NCI-H2227 (cell line): ENCODE measurements at regions not wholly inside any gene's neighbourhood (a gene's known extent, or its start where the extent isn't known, plus 50 kb on each side); places are given as distances from the start of the nearest gene placed in this dataset.

ENCODE experiments used
- DNase-seq: peaks from one replicate; lab custom pipeline; 2025; ENCODE audit not compliant: unreplicated experiment; lab: John Stamatoyannopoulos, UW

DNA sequence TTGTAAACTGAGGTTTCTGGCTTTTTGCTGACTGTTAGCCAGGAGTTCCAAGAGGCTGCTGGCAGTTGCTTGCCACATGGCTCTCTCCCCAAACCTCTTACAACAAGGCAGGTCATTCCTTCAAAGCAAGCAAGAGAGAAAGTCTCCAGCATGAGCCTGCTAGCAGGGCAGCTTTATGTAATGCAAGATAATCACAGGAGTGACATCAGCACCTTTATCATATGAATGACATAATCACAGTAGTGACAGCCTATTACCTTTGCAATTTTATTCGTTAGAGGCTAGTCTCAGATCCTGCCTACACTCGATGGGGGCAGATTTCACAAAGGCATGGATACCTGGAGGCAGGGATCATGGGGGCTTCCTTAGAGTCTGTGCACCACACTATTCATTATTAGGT, 79.5 kb upstream of the KCNJ16 start:
- DNase-seq: no peak

DNA sequence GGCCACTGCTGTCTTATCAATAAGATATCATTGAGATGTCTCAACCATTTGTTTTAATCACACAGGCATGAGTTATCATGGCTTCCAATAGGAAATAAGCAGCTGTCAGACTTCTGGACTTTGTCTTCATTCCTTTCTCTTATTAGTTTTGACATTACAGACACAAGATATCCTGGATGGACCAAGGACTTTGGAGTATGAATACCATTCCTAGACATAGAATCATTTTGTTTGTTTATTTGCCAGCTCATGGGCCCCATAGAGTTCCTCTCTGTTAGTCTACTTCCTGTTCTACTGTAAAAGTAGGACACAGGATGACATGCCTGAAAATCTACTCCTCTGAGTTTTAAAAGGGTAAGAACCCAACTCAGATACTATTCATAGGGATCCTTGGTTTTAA, 77.7 kb upstream of the KCNJ16 start:
- DNase-seq: no peak

DNA sequence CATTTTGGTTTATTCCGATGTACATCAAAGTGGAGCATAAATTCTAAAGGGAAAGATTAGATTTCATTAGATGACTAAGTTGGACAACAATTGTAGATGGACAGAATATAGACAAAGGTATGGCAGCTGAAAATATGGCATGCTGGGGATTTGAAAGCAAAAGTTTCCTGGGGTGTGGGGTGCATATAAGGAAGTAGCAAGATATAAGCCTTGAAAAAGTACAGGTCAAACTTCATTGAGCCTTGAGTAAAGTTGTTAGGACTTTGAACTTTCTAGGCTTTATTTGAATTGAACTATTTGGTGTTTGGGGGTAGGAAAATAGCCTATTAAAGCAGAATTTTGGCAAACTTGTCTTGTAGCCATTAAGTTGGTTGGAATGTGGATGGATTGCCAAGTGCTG, 75.8 kb upstream of the KCNJ16 start:
- no peak for DNase-seq

DNA sequence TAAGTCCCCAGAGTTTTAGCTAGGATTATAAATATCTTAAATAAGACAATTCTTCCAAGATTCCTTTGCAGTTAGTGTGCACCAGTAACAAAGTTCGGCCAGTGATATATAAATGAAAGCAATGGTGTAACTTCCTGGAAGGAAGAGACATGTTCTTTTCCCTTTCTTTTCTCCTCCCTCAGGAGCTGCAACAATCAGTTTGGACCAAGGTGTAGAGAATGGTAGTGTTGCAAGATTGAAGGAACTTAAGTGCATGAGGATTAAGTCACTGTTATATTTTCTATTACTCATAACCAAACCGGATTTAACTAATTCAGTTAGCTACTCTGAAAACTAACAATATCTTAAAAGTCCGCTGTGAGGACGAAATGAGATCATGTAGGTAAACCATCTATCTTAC, 68.9 kb upstream of the KCNJ16 start:
- no peak for DNase-seq

DNA sequence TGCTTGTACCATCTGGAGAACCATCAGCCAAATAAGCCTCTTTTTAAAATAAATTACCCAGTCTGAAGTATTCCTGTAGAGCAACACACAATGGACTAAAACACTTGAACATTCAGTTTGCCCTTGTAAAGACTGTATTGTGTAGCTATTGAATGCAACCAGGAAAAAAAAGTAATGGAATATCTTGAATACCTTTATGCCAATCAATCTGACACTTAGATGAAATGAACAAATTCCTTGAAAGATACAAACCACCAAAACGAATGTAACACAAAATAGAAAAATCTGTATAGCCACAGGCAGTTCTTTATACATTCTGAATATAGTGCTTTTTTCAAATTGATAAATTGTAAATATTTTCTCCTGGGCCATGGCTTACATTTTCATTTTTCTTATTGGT, 63.3 kb upstream of the KCNJ16 start:
- no peak for DNase-seq

DNA sequence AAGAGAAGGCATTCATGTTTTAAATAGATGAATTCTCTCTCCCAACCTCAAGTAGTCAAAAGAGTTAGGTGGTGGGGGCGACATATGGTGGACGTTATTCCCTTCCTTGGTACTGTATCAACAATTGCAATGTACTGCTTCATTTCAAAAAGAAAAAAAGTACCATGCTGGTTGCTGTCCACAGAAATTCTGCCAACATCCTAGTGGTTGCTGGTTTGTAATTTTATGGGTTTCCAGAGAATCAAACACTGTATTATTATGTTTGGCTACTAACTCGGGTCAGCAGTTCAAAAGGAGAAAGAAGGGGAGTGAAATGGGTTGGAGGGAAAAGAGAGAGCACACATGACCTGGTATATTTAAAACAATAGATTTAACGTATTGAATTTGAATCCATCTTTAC, 61.1 kb upstream of the KCNJ16 start:
- no peak for DNase-seq

DNA sequence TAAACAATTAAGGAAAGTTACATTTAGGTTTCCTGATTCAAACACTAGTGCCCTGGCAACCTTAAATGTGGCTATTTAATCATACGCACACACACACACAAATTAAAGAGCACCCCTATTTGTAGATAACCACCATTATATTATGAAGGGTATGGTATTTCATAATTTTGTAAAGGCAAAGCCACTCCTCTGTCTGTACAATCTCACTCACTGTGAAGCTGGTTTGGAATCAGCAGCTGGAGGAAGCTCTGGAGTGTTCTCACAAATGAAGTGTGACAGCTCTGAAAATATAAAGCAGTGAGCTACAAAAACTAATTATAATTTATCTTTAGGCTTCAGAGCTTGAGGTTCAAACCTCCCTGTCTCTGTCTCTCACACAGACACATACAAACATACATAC, 57.9 kb upstream of the KCNJ16 start:
- DNase-seq: no peak

DNA sequence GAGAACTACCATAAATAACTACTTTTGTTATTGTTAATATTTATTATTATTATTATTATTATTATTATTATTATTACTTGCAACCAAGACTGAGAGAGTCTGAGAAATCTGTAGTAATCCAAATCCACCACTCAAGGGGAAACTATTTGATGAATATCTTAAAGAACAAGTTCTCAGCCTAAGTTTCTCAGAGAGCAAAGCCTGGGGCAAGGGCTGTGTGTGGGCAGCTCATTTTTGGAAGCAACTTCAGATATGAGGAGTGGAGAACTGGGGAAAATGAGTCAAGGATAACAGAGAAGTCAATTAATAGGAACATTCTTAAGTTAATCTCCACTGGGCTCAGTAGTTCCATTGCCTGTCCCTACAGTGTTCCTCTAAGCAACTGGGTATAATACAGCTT, 57.1 kb upstream of the KCNJ16 start:
- DNase-seq: no peak

DNA sequence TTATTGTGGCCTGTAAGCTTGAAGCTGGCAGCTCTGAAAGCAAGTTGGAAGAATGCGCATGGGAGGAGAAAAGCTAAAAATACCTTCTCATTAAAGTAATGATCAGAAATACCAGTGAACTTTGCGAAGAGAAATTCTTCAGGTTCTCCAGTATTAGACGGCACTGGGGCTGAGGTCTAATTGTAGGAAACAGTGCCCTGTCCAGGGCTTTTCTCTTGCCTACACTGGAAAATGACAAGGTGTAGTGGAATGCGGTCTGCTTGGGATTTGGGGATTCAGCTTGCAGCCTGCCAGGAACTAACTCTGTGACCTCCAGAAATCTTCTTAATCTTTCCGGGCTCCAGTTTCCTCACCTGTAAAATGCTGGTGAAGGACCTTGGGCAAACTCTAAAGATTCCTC, 53.3 kb upstream of the KCNJ16 start:
- DNase-seq: no peak

DNA sequence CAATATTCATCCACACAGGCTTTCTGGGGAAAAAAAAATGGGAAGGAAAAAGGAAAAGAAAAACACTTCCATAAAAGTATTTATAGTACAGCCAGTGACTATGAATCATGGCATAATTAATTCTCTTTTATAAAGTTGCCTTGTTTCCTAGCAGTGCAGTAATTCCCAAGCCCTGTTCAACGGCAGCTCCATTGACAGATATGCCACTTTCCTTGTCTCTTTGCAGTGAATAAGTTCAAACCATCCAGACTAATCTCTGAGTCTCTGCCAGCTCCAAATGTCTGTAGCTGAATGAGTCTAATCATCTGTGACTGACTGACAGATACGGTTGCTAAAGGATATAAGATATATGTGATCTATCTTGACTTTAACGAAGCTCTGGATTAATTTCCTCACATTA, 52.9 kb upstream of the KCNJ16 start:
- DNase-seq: no peak

DNA sequence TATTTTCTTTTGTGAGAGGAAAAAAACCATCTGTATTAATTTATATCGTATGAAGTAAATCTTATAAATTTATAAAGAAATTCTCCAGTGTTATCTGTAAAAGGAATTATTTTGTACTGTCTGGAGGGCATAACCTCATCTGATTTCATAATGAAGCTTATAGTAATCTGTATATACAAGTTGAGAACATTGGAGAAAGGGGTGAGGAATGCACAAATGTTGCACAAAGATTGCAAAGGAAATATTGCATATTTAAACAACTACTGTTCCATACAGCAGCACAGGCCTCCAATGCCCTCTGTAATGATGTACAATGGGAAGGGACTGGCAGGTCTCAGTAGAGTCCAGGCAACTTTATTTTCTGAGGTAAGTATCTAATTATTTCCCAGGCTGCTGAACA, 50.8 kb upstream of the KCNJ16 start:
- no peak for DNase-seq
